Muscle of leg (tissue), 3 donors: ENCODE measurements at regions not wholly inside any gene's neighbourhood (a gene's known extent, or its start where the extent isn't known, plus 50 kb on each side); places are given as distances from the start of the nearest gene placed in this dataset.

Experiments
- DNase-seq: peaks from one replicate; pipeline ENCODE4 v3.0.0; 2013
- H3K27ac ChIP-seq: one replicate; pipeline ENCODE4 v1.5.1; 2013; ENCODE audit warnings: mild to moderate bottlenecking, low read length, control low read depth
- H3K27me3 ChIP-seq: one replicate; pipeline ENCODE4 v1.6.1; 2013; ENCODE audit warnings: low read length; ENCODE audit not compliant: control insufficient read depth, insufficient read depth
- H3K36me3 ChIP-seq: one replicate; pipeline ENCODE4 v1.6.1; 2013; ENCODE audit warnings: low read length; ENCODE audit not compliant: control insufficient read depth, insufficient read depth
- H3K4me1 ChIP-seq: one replicate; pipeline ENCODE4 v1.6.1; 2013; ENCODE audit warnings: low read length; ENCODE audit not compliant: control insufficient read depth, insufficient read depth
- H3K4me3 ChIP-seq: one replicate; pipeline ENCODE4 v1.5.1; 2013; ENCODE audit warnings: low read length, control low read depth
- H3K9me3 ChIP-seq: replicated peaks from 2 replicates; pipeline ENCODE4 v1.6.1; 2013; ENCODE audit warnings: low read depth, low read length; ENCODE audit not compliant: control insufficient read depth
- WGBS: methylation state at CpG from one replicate; pipeline ENCODE4 v1.1.5; 2013; ENCODE audit warnings: missing lambda C conversion rate; ENCODE audit not compliant: insufficient coverage; 5-methylcytosine and 5-hydroxymethylcytosine counted together

DNA sequence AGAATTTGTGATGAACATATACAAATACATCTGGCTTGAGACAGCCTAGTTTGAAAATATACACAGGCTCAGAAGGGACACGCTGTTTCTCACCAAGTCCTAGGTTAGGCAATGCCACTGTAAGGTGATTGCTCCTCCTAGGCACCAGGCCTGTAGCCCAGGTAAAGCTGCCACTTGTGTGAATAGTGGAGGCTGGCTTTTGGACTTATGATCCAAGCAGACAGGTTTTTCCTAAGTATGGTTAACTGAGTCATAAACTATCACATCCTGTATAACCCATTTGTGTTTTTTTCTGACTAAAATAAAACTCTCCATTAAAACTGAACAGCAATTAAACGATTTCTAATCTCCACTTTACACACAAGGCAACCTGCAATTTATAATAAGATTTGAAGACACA is 81.0 kb downstream of the SEMA4F start:
- no peaks in the 10 kb centered on the region for H3K27me3 ChIP-seq
- WGBS = 80% methylated on average over 2 of the region's 2 CpGs
- no peaks in the 10 kb centered on the region for H3K4me1 ChIP-seq
- H3K27ac ChIP-seq = no peak overlapping the region
- no peaks in the 10 kb centered on the region for H3K9me3 ChIP-seq
- H3K4me3 ChIP-seq = no peak overlapping the region
- no peaks in the 10 kb centered on the region for H3K36me3 ChIP-seq
- DNase-seq = no peak

DNA sequence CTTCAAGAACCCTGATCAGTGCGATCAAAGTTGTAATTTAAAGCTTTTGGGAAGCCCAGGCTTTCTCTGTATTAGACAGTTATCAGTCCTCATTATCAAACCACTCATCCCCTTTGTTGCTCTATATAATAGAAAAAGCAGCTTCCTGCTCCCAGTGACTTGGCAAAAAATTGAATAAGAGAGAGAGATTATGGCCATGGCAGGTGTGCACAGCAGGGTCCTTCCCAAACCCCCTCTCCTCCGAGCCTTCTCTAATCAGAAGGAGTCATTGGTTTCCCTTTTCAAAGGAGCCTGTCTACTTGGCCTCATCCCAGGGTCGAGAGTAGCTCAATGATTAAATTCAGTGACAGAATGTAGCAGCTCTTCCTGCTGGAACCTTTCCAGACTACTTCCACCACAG is 81.5 kb downstream of the SEMA4F start:
- no peak overlapping the region for H3K4me3 ChIP-seq
- no peak for DNase-seq
- H3K36me3 ChIP-seq = no peaks in the 10 kb centered on the region
- H3K9me3 ChIP-seq = no peaks in the 10 kb centered on the region
- H3K4me1 ChIP-seq = peaks cover under 1% of the 10 kb centered on the region
- WGBS = 20% methylated on average over 2 of the region's 3 CpGs
- H3K27me3 ChIP-seq = no peaks in the 10 kb centered on the region
- H3K27ac ChIP-seq = no peak overlapping the region

DNA sequence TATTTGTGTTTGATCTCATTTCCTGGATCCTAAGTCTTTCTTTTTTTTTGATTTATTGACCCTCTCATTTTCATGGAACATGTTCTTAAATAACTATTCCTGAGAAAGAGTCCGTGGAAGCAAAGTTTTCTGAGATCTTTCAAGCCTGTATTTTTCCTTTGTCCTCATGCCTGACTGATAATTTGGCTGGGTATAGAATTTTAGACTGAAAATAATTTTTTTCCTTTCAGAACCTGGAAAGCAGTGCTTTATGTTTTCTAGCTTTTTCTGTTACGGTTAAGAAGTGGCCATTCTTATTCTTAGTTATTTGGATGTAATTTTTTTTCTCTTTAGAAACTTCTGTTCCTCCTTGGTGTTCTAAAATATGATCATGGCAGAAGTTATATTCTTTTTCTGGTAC is 82.5 kb downstream of the SEMA4F start:
- Histone ChIP-seq H3K36me3 (no peaks in the 10 kb centered on the region), H3K27me3 (no peaks in the 10 kb centered on the region), H3K4me1 (peaks cover 8% of the 10 kb centered on the region), H3K9me3 (no peaks in the 10 kb centered on the region), H3K27ac (no peak overlapping the region), H3K4me3 (no peak overlapping the region)
- no CpG with 5 or more reads among the region's 2 CpGs for WGBS
- no peak for DNase-seq

DNA sequence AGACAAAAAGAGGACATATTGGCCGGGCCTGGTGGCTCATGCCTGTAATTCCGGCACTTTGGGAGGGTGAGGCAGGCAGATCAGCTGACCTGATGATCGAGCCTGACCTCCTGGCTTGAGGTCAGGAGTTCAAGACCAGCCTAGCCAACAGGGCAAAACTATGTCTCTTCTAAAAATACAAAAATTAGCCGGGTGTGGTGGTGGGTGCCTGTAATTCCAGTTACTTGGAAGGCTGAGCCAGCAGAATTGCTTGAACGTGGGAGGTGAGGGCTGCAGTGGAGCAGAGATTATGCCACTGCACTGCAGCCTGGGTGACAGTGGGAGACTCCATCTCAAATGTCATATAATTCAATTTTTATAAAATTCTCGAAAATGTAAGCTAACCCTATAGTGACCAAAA is 84.5 kb downstream of the SEMA4F start:
- DNase-seq = no peak
- WGBS = 100% methylated on average over 1 of the region's 6 CpGs
- H3K27me3 ChIP-seq = no peaks in the 10 kb centered on the region
- no peak overlapping the region for H3K27ac ChIP-seq
- no peak overlapping the region for H3K4me3 ChIP-seq
- H3K4me1 ChIP-seq = peaks cover 8% of the 10 kb centered on the region
- H3K36me3 ChIP-seq = no peaks in the 10 kb centered on the region
- no peaks in the 10 kb centered on the region for H3K9me3 ChIP-seq

DNA sequence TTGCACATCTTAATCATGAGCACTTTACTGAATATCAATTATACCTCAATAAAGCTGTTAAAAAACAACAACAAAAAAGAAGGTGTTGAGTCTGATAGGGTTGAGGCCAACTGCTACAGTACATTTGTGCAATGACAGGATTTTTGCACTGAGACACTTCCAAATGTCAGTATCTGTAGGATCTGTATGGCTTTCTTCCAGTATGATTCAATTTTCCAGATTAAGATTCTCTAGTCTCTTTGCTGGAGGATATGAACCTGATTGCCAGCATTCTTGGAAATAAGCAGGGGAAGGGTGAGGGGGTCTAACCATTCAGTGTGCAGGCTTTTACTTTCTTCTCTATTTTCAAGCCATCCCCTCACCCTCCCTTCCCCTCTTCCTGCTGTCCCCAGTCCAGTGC is 85.1 kb downstream of the SEMA4F start:
- DNase-seq = no peak
- no peak overlapping the region for H3K4me3 ChIP-seq
- H3K36me3 ChIP-seq = no peaks in the 10 kb centered on the region
- H3K27ac ChIP-seq = no peak overlapping the region
- H3K9me3 ChIP-seq = no peaks in the 10 kb centered on the region
- H3K27me3 ChIP-seq = no peaks in the 10 kb centered on the region
- H3K4me1 ChIP-seq = peaks cover 8% of the 10 kb centered on the region

DNA sequence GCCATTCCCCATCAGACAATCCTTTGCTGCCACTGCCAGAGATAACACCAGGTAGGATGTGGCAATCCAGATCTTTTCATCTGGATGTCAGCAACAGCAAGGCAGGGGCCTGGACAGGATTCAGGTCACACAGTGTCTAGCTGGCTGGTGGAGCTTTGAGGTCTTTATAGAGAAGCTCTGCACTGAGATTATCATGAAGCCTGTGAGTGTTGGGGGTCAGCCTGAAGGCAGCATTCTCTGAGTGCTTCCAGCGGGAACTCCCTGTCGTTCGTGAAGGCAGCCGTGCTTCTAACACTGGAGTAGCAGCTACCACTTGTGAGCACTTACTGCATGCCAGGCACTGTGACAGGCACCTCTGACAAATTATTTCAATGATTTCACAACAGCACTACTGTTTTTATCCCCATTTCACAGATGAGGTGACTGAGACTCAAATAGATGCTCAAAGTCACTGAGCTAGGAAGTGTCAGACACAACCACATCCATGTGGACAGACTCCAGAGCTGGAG is 85.7 kb downstream of the SEMA4F start:
- Histone ChIP-seq H3K27me3 (no peaks in the 10 kb centered on the region), H3K4me3 (no peak overlapping the region), H3K36me3 (no peaks in the 10 kb centered on the region), H3K27ac (no peak overlapping the region), H3K4me1 (peaks cover 8% of the 10 kb centered on the region), H3K9me3 (no peaks in the 10 kb centered on the region)
- DNase-seq = no peak
- 55% methylated on average over 4 of the region's 4 CpGs for WGBS

DNA sequence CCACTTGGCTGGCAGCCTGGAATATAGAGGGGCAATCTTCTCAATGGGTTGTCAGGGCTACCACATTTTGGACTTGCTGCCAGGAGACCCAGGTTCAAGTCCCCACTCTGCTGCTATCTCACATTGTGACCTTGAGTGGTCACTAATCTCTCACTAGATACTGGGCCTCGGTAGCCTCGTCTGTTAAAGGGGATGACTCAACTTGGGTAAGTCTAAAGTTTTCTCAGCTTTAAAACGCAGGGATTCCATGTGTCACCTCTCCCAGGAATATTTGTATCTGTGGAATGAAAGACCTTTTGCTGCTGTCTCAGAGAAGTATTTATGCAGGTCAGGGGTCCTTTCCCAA is 86.3 kb downstream of the SEMA4F start:
- Histone ChIP-seq H3K36me3 (no peaks in the 10 kb centered on the region), H3K27me3 (no peaks in the 10 kb centered on the region), H3K4me3 (no peak overlapping the region), H3K4me1 (peaks cover 8% of the 10 kb centered on the region), H3K9me3 (no peaks in the 10 kb centered on the region), H3K27ac (no peak overlapping the region)
- no CpG with 5 or more reads among the region's 3 CpGs for WGBS
- no peak for DNase-seq

DNA sequence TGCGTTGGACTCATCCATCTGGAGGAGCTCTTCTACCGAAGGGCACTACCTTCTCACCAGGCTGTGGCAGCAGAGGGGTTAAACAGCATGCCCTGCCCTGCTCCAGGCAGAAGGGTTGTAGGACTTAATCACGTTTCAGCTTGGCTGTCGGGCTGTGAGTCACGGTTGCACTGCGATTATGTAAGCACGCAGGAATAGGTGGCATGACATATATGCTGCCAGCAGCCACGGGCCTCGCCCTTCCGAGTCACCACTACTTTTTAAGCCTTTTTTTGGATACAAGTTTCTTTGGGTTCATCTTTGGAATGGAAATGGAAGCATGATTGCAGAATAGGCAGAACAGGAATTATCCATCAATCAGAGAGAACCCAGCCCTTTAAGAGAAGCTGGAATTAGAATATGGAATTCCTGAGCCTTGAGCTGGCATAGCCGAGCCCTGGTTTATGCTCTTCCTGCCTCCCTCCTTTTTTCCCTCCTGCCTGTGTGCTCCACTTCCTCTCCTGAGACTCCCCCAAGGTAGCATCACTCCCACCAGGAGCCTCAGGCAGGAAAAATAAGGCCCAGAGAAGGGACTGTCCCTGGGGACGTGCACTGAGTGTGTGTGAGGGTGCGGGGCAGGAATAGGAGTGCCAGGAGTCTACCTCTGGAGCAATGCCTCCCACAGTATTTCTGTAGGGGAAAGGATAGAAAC is 86.8 kb downstream of the SEMA4F start:
- 20% methylated on average over 6 of the region's 13 CpGs for WGBS
- H3K9me3 ChIP-seq = no peaks in the 10 kb centered on the region
- DNase-seq = peak; percentile 30
- no peaks in the 10 kb centered on the region for H3K36me3 ChIP-seq
- H3K27me3 ChIP-seq = no peaks in the 10 kb centered on the region
- H3K4me3 ChIP-seq = no peak overlapping the region
- H3K27ac ChIP-seq = no peak overlapping the region
- H3K4me1 ChIP-seq = peaks cover 8% of the 10 kb centered on the region

DNA sequence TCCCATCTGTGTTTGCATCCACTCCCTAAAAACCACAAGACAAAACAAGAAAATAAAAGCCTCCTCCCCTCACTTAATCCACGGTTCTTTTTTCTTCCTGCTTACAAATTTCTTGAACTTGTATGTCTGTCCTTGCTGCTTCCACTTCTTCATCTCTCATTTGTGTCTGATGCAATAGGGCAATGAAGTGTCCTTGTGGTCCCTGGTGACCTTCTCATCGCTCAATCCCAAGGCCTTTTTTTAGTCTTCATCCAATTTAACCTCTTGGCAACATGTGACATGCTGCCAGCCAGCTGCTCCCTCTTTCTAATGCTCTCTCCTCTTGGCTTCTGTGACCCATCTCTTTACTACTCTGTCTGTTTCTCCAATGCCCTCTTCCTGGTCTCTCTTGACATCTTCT is 87.6 kb downstream of the SEMA4F start:
- H3K36me3 ChIP-seq = no peaks in the 10 kb centered on the region
- 28% methylated on average over 2 of the region's 2 CpGs for whole genome bisulfite sequencing
- DNase-seq = no peak
- H3K9me3 ChIP-seq = no peaks in the 10 kb centered on the region
- no peak overlapping the region for H3K27ac ChIP-seq
- no peaks in the 10 kb centered on the region for H3K27me3 ChIP-seq
- H3K4me1 ChIP-seq = peaks cover 8% of the 10 kb centered on the region
- H3K4me3 ChIP-seq = no peak overlapping the region

DNA sequence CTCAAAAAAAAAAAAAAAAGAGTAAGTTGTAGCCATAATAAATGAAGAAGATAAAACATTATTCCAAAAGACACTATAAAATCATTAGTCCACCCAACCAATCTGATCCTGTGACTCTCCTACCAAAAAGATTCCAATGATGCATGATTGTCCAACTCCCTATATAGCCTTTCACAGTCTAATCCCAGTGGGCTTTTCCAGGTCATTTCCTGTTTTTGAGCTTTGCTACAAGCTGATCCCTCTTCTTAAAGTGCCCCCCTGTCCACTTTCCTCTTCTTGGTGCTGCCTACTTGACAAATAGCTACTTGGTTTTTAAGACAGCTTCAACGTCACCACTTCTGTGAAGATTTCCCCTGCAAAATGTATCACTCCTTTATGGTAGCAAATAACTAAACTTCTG is 88.4 kb downstream of the SEMA4F start:
- Histone ChIP-seq H3K27me3 (no peaks in the 10 kb centered on the region), H3K36me3 (no peaks in the 10 kb centered on the region), H3K4me3 (no peak overlapping the region), H3K4me1 (peaks cover 8% of the 10 kb centered on the region), H3K27ac (no peak overlapping the region), H3K9me3 (no peaks in the 10 kb centered on the region)
- no peak for DNase-seq
- WGBS = no CpG with 5 or more reads among the region's 1 CpG

DNA sequence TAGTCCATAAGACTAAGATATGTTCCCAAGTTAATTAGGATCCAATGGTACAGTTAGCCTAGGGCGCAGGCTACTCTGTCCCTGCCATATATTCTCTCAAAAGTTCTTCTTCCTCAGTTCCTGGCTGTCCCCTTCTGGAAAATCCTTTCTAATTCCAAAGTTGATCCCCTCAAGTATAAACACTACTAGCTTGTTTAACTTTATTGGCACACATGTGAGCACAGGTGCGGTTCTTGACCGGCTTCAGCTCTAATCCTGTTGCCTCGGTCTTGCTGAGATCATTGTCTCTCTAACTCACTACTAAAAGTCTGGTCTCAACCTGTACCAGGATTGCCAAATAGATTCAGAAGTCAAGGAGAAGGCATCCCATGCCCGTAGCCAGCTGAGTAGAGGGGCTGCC is 89.0 kb downstream of the SEMA4F start:
- WGBS = 40% methylated on average over 4 of the region's 5 CpGs
- H3K27ac ChIP-seq = no peak overlapping the region
- no peaks in the 10 kb centered on the region for H3K36me3 ChIP-seq
- no peaks in the 10 kb centered on the region for H3K27me3 ChIP-seq
- peak; percentile 26 for DNase-seq
- no peaks in the 10 kb centered on the region for H3K9me3 ChIP-seq
- H3K4me1 ChIP-seq = peaks cover 8% of the 10 kb centered on the region
- no peak overlapping the region for H3K4me3 ChIP-seq
